AG04449 (cell line): ENCODE measurements at regions not wholly inside any gene's neighbourhood (a gene's known extent, or its start where the extent isn't known, plus 50 kb on each side); places are given as distances from the start of the nearest gene placed in this dataset.

Experiments used
- CTCF ChIA-PET: fragments of 350-600 bp; formaldehyde crosslinking; extraction: SDS; loops from one replicate; lab custom pipeline; 2021; ENCODE audit warnings: antibody characterized with exemption; lab: Yijun Ruan, JAX
- POLR2A ChIA-PET: fragments of 400-600, 350-600 bp; formaldehyde crosslinking; extraction: SDS; loops from one replicate; lab custom pipeline; 2020; ENCODE audit warnings: antibody characterized with exemption, inconsistent platforms; lab: Yijun Ruan, JAX
- DNase-seq: peaks from one replicate; pipeline ENCODE4 v3.0.0-alpha.2; 2010; ENCODE audit warnings: low read depth, low spot score
- H3K4me3 ChIP-seq: 2 replicates; pipeline ENCODE4 v1.5.1; 2011; ENCODE audit warnings: low read depth, mild to moderate bottlenecking, control low read depth, low read length
- CTCF ChIP-seq: IDR thresholded peaks from one replicate; pipeline ENCODE4 v1.5.1; 2011; ENCODE audit warnings: mild to moderate bottlenecking, moderate library complexity, low read length, control low read depth, inconsistent platforms; ENCODE audit not compliant: insufficient read depth; ENCODE audit errors: missing control alignments

- TF ChIP-seq CTCF: no peak
- CTCF ChIA-PET: no interaction called here
- DNase-seq: no peak
- no peak overlapping the region for H3K4me3 ChIP-seq
- POLR2A ChIA-PET: no interaction called here
Observed at GRCh38 chr18:34544930-34545329, 165.2 kb upstream of the DTNA start.

GRCh38 chr18:34548120-34548972, 161.8 kb upstream of the DTNA start:
- ChIA-PET CTCF (no interaction called here), POLR2A (no interaction called here)
- H3K4me3 ChIP-seq: no peak overlapping the region
- no peak for TF ChIP-seq CTCF
- DNase-seq: no peak

GRCh38 chr18:34548973-34549294, 161.2 kb upstream of the DTNA start:
- no peak for TF ChIP-seq CTCF
- no peak for DNase-seq
- ChIA-PET POLR2A (no interaction called here), CTCF (no interaction called here)
- no peak overlapping the region for H3K4me3 ChIP-seq

- ChIA-PET POLR2A (no interaction called here), CTCF (no interaction called here)
- TF ChIP-seq CTCF: no peak
- no peak overlapping the region for H3K4me3 ChIP-seq
- no peak for DNase-seq
Observed at GRCh38 chr18:34549367-34549766, 160.7 kb upstream of the DTNA start.

- ChIA-PET POLR2A (no interaction called here), CTCF (no interaction called here)
- H3K4me3 ChIP-seq: no peak overlapping the region
- no peak for TF ChIP-seq CTCF
- DNase-seq: no peak
Observed at GRCh38 chr18:34550156-34550555, 159.9 kb upstream of the DTNA start.

GRCh38 chr18:34550902-34551301, 159.2 kb upstream of the DTNA start:
- CTCF ChIA-PET: no interaction called here
- TF ChIP-seq CTCF: no peak

More at GRCh38 chr18:34550902-34551301, 159.2 kb upstream of the DTNA start:
- no peak overlapping the region for H3K4me3 ChIP-seq
- POLR2A ChIA-PET: no interaction called here
- no peak for DNase-seq
